ENCODE measurements at regions not wholly inside any gene's neighbourhood (a gene's known extent, or its start where the extent isn't known, plus 50 kb on each side); places are given as distances from the start of the nearest gene placed in this dataset.

DNA sequence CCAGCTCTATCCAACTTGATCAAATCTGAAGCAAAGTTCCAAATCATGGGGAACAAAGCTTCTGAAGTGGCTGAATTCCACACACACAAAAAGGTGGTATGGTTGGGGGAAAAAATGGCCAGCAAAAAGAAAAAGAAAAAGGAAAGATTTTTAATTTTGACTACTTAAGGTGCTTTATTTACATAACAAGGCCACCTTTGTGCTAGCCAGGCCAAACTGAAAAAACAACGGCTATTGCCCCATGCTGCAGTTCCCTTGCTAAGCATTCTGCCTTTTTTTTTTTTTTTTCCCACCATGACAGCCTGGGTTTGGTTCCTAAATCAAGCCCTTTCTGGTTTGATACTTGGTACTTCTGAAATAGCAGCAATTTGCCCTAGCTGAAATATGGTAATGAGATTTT, 66.5 kb upstream of the DAZL start:
- CTCF ChIA-PET = no interaction called here

More for the DNA sequence above, 66.5 kb upstream of the DAZL start:
- Histone ChIP-seq H2AK5ac (ENCODE audit: low read depth, low read length) (no peak overlapping the region), H4K20me1 (ENCODE audit: insufficient read depth, low read length) (no peaks in the 10 kb centered on the region), H3K4me2 (ENCODE audit: low read depth, low read length) (no peak overlapping the region), H3K4me3 (ENCODE audit: insufficient read depth, low read depth, low read length) (no peak overlapping the region), H3K9ac (ENCODE audit: low read depth, low read length) (no peak overlapping the region), H3K18ac (ENCODE audit: low read depth, low read length) (no peak overlapping the region), H3K4me1 (ENCODE audit: control insufficient read depth, insufficient read depth, low read length) (no peaks in the 10 kb centered on the region), H2BK15ac (ENCODE audit: low read depth, low read length) (no peak overlapping the region), H3K23ac (ENCODE audit: low read depth, low read length) (no peak overlapping the region), H2AFZ (replicated peaks; ENCODE audit: low read length, poor library complexity) (no peak overlapping the region), H4K91ac (ENCODE audit: insufficient read depth, low read depth, low read length) (no peak overlapping the region), H2AK9ac (replicated peaks; ENCODE audit: low read depth, low read length, poor library complexity) (no peak overlapping the region), H3K14ac (replicated peaks; ENCODE audit: low read depth, low read length) (no peak overlapping the region), H3K56ac (ENCODE audit: extremely low read depth, insufficient read depth, low read length) (no peak overlapping the region), H3K27me3 (ENCODE audit: control insufficient read depth, insufficient read depth, low read length) (no peaks in the 10 kb centered on the region; the same call in 1 of the 2 replicates), H2BK120ac (ENCODE audit: low read depth, low read length) (no peak overlapping the region), H2BK20ac (ENCODE audit: low read depth, low read length) (no peak overlapping the region), H3K9me3 (ENCODE audit: control insufficient read depth, insufficient read depth, low read length) (no peaks in the 10 kb centered on the region), H3K9me1 (ENCODE audit: insufficient read depth, low read length) (no peaks in the 10 kb centered on the region), H3K27ac (ENCODE audit: insufficient read depth, low read length) (no peak overlapping the region), H3K36me3 (ENCODE audit: control insufficient read depth, insufficient read depth, low read length) (no peaks in the 10 kb centered on the region), H4K8ac (ENCODE audit: low read depth in 2 of 2, low read length in 2 of 2) (no peak overlapping the region), H2BK5ac (ENCODE audit: low read depth, low read length, poor library complexity, severe bottlenecking) (no peak overlapping the region), H3K4ac (ENCODE audit: low read depth, low read length) (no peak overlapping the region), H3K79me1 (ENCODE audit: low read depth in 1 of 2, low read length in 2 of 2) (no peaks in the 10 kb centered on the region), H4K5ac (ENCODE audit: low read depth, low read length) (no peak overlapping the region)
- WGBS, 2 experiments (ENCODE audit: extremely low coverage in 2 of 2, insufficient read length in 1 of 2) = no CpG with 5 or more reads among the region's 1 CpG
- no peak for ATAC-seq (ENCODE audit: low read depth)
- dilution Hi-C loops (cut with HindIII; ENCODE audit: low sequenced_read_pairs, unreplicated experiment) (no loop called here), in situ Hi-C loops (cut with MboI; ENCODE audit: low sequenced_read_pairs) (no loop called here), intact Hi-C loops (cut with micrococcal nuclease) (no loop called here)
- TF ChIP-seq MAFK (IDR thresholded peaks at IDR 0.05; ENCODE audit: low read depth, low read length) (no peak), SMC3 (IDR thresholded peaks at IDR 0.05; ENCODE audit: low read depth, low read length) (no peak), NFE2L2 (IDR thresholded peaks at IDR 0.05; ENCODE audit: low read depth, low read length) (no peak)
- TF ChIP-seq, protein P1, sequence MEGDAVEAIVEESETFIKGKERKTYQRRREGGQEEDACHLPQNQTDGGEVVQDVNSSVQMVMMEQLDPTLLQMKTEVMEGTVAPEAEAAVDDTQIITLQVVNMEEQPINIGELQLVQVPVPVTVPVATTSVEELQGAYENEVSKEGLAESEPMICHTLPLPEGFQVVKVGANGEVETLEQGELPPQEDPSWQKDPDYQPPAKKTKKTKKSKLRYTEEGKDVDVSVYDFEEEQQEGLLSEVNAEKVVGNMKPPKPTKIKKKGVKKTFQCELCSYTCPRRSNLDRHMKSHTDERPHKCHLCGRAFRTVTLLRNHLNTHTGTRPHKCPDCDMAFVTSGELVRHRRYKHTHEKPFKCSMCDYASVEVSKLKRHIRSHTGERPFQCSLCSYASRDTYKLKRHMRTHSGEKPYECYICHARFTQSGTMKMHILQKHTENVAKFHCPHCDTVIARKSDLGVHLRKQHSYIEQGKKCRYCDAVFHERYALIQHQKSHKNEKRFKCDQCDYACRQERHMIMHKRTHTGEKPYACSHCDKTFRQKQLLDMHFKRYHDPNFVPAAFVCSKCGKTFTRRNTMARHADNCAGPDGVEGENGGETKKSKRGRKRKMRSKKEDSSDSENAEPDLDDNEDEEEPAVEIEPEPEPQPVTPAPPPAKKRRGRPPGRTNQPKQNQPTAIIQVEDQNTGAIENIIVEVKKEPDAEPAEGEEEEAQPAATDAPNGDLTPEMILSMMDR (conservative IDR thresholded peaks at IDR 0.05; ENCODE audit: low read depth, low read length) = no peak
- no TSS peak for BruUV-seq (replicated peaks)
- no peak for DNase-seq
- POLR2A ChIA-PET (ENCODE audit: unreplicated experiment) = no interaction called here

Data from IMR-90 (cell line).